GM19324 (cell line): ENCODE measurements at regions not wholly inside any gene's neighbourhood (a gene's known extent, or its start where the extent isn't known, plus 50 kb on each side); places are given as distances from the start of the nearest gene placed in this dataset.

Experiments
- ATAC-seq: cut with Tn5 transposase; IDR thresholded peaks from one replicate; pipeline ENCODE4 v1.9.1; 2021; ENCODE audit warnings: mild to moderate bottlenecking, moderate library complexity; ENCODE audit not compliant: unreplicated experiment, low FRiP score

- ATAC-seq = no peak
Observed at GRCh38 chr15:96716075-96716474, 385.6 kb downstream of the NR2F2 start.

GRCh38 chr15:96716478-96716877 is 386.0 kb downstream of the NR2F2 start:
- ATAC-seq = no peak

GRCh38 chr15:96720251-96720650 is 389.8 kb downstream of the NR2F2 start:
- no peak for ATAC-seq

- ATAC-seq = no peak
Observed at GRCh38 chr15:96720656-96721055, 390.2 kb downstream of the NR2F2 start.

GRCh38 chr15:96728591-96728990 is 398.1 kb downstream of the NR2F2 start:
- no peak for ATAC-seq

GRCh38 chr15:96732704-96733103 is 402.2 kb downstream of the NR2F2 start:
- ATAC-seq = no peak

- ATAC-seq = no peak
Observed at GRCh38 chr15:96733721-96734120, 403.2 kb downstream of the NR2F2 start.

- ATAC-seq = no peak
Observed at GRCh38 chr15:96735632-96736240, 405.2 kb downstream of the NR2F2 start.

- ATAC-seq = no peak
Observed at GRCh38 chr15:96736384-96736783, 405.9 kb downstream of the NR2F2 start.

GRCh38 chr15:96737408-96737807 is 406.9 kb downstream of the NR2F2 start:
- no peak for ATAC-seq

- ATAC-seq = no peak
Observed at GRCh38 chr15:96746665-96747064, 416.2 kb downstream of the NR2F2 start.

GRCh38 chr15:96747291-96747690 is 416.8 kb downstream of the NR2F2 start:
- ATAC-seq = no peak

GRCh38 chr15:96750361-96750760 is 419.9 kb downstream of the NR2F2 start:
- no peak for ATAC-seq

- ATAC-seq = no peak
Observed at GRCh38 chr15:96756146-96756545, 425.6 kb downstream of the NR2F2 start.

GRCh38 chr15:96756656-96757055 is 426.2 kb downstream of the NR2F2 start:
- no peak for ATAC-seq

- no peak for ATAC-seq
Observed at GRCh38 chr15:96762566-96762965, 432.1 kb downstream of the NR2F2 start.

GRCh38 chr15:96764501-96764900 is 434.0 kb downstream of the NR2F2 start:
- ATAC-seq = no peak

GRCh38 chr15:96764946-96765345 is 434.4 kb downstream of the NR2F2 start:
- no peak for ATAC-seq

GRCh38 chr15:96766366-96766765 is 435.9 kb downstream of the NR2F2 start:
- no peak for ATAC-seq

GRCh38 chr15:96767703-96768434 is 437.4 kb downstream of the NR2F2 start:
- ATAC-seq = no peak

- ATAC-seq = no peak
Observed at GRCh38 chr15:96768435-96768789, 437.9 kb downstream of the NR2F2 start.

GRCh38 chr15:96771035-96771434 is 440.5 kb downstream of the NR2F2 start:
- no peak for ATAC-seq
